SK-N-SH (cell line): ENCODE measurements at regions not wholly inside any gene's neighbourhood (a gene's known extent, or its start where the extent isn't known, plus 50 kb on each side); places are given as distances from the start of the nearest gene placed in this dataset.

Experiments
- CTCF ChIA-PET: fragments of 300-600, 350-600 bp; formaldehyde crosslinking; extraction: SDS; loops from one replicate; lab custom pipeline; 2021; lab: Yijun Ruan, JAX
- POLR2A ChIA-PET: fragments of 350-600 bp; sonication (Branson Sonifier 250); formaldehyde crosslinking; extraction: SDS; loops from one replicate; lab custom pipeline; 2020; ENCODE audit warnings: antibody characterized with exemption, inconsistent platforms; lab: Yijun Ruan, JAX
- DNase-seq: peaks from one replicate; pipeline ENCODE4 v3.0.0; 2012
- H2AFZ ChIP-seq: fragments of 200-600 bp; sonication (generic); 2 replicates; pipeline ENCODE4 v1.8.1; 2016; ENCODE audit warnings: antibody characterized with exemption, mild to moderate bottlenecking, low read depth
- H3F3A ChIP-seq: fragments of 200-600 bp; sonication (generic); replicated peaks from 2 replicates; pipeline ENCODE3; 2016; ENCODE audit warnings: antibody characterized with exemption, mild to moderate bottlenecking; ENCODE audit not compliant: insufficient read depth
- H3K27ac ChIP-seq, 2 experiments: fragments of 200-500 bp in 1 of 2; fragments of 200-600 bp in 1 of 2; sonication (Bioruptor generic) in 1 of 2; sonication (generic), shearing (Covaris generic) in 1 of 2; 2 replicates each; pipeline versions ENCODE4 v1.5.1 to v1.6.1; 2014 to 2016; ENCODE audit warnings: low read depth in 2 of 2, inconsistent platforms in 1 of 2, low read length in 1 of 2, mild to moderate bottlenecking in 1 of 2, mixed read lengths in 1 of 2
- H3K27me3 ChIP-seq: fragments of 200-600 bp; sonication (generic), shearing (Covaris generic); 2 replicates; pipeline ENCODE4 v1.6.1; 2016; ENCODE audit warnings: mixed run types; ENCODE audit not compliant: insufficient read depth
- H3K36me3 ChIP-seq, 2 experiments: fragments of 200-500 bp in 1 of 2; fragments of 200-600 bp in 1 of 2; sonication (Bioruptor generic) in 1 of 2; sonication (generic) in 1 of 2; replicated peaks in 1 of 2; 2 replicates each; pipeline versions ENCODE3 to v1.5.1; 2014 to 2016; ENCODE audit warnings: low read length in 1 of 2, mild to moderate bottlenecking in 1 of 2; ENCODE audit not compliant: insufficient read depth in 2 of 2, control insufficient read depth in 1 of 2
- H3K4me1 ChIP-seq, 2 experiments: fragments of 200-500 bp in 1 of 2; fragments of 200-600 bp in 1 of 2; sonication (Bioruptor generic) in 1 of 2; sonication (generic), shearing (Covaris generic) in 1 of 2; 2 replicates each; pipeline versions ENCODE4 v1.5.1 to v1.6.1; 2014 to 2016; ENCODE audit warnings: low read depth in 1 of 2, low read length in 1 of 2, mixed run types in 1 of 2; ENCODE audit not compliant: insufficient read depth in 2 of 2, control insufficient read depth in 1 of 2
- H3K4me2 ChIP-seq: fragments of 200-600 bp; sonication (generic), shearing (Covaris generic); 2 replicates; pipeline ENCODE4 v1.6.1; 2017; ENCODE audit warnings: mixed run types
- H3K4me3 ChIP-seq, 2 experiments: fragments of 200-500 bp in 1 of 2; fragments of 200-600 bp in 1 of 2; sonication (Bioruptor generic) in 1 of 2; sonication (generic), shearing (Covaris generic) in 1 of 2; 2 replicates each; pipeline versions ENCODE4 v1.5.1 to v1.8.1; 2014 to 2016; ENCODE audit warnings: low read depth in 2 of 2, inconsistent platforms in 1 of 2, low read length in 1 of 2, mild to moderate bottlenecking in 1 of 2, mixed read lengths in 1 of 2, moderate library complexity in 1 of 2
- H3K79me2 ChIP-seq: fragments of 200-600 bp; sonication (generic); 2 replicates; pipeline ENCODE4 v1.8.1; 2017; ENCODE audit warnings: mild to moderate bottlenecking; ENCODE audit not compliant: insufficient read depth
- H3K9ac ChIP-seq: fragments of 200-600 bp; sonication (generic); 2 replicates; pipeline ENCODE4 v1.6.1; 2017; ENCODE audit warnings: mixed run types
- H3K9me2 ChIP-seq: fragments of 200-600 bp; sonication (generic); 2 replicates; pipeline ENCODE4 v1.6.1; 2017; ENCODE audit warnings: mixed run types
- H3K9me3 ChIP-seq: fragments of 200-600 bp; sonication (generic); 2 replicates; pipeline ENCODE4 v1.6.1; 2017; ENCODE audit warnings: mixed run types, mild to moderate bottlenecking, moderate library complexity
- H4K20me1 ChIP-seq: fragments of 200-600 bp; sonication (generic); 2 replicates; pipeline ENCODE4 v1.6.1; 2017; ENCODE audit warnings: mild to moderate bottlenecking, mixed run types; ENCODE audit not compliant: insufficient read depth
- ELF1 ChIP-seq: IDR thresholded peaks from 2 replicates; pipeline ENCODE4 v1.4.0; 2012
- EP300 ChIP-seq, 2 experiments: IDR thresholded peaks; 2 replicates each; pipeline versions ENCODE4 v1.4.0 to v1.6.1; 2012; ENCODE audit warnings: borderline replicate concordance in 1 of 2, low read depth in 1 of 2, low read length in 1 of 2
- FOSL2 ChIP-seq: IDR thresholded peaks from 2 replicates; pipeline ENCODE4 v1.4.0; 2012; ENCODE audit warnings: low read depth, mild to moderate bottlenecking, moderate library complexity, borderline replicate concordance
- FOXJ3 ChIP-seq: sonication (generic); formaldehyde crosslinking; IDR thresholded peaks from 2 replicates; pipeline ENCODE4 v1.5.1; 2020; ENCODE audit warnings: mild to moderate bottlenecking, missing genetic modification reagents
- GABPA ChIP-seq: IDR thresholded peaks from 2 replicates; pipeline ENCODE4 v1.4.0; 2012; ENCODE audit warnings: low read depth, mild to moderate bottlenecking
- IRF3 ChIP-seq: fragments of 150-350 bp; IDR thresholded peaks from 2 replicates; pipeline ENCODE4 v1.6.1; 2016; ENCODE audit warnings: mild to moderate bottlenecking, low read depth, low read length
- JUND ChIP-seq: IDR thresholded peaks from 2 replicates; pipeline ENCODE4 v1.4.0; 2012
- MXI1 ChIP-seq: IDR thresholded peaks from 2 replicates; pipeline ENCODE4 v1.6.1; 2012; ENCODE audit warnings: mild to moderate bottlenecking, low read depth, low read length, improper control_type of control experiment
- NRF1 ChIP-seq: IDR thresholded peaks from 2 replicates; pipeline ENCODE4 v1.6.1; 2012; ENCODE audit warnings: low read depth, mild to moderate bottlenecking, low read length
- PBX3 ChIP-seq: IDR thresholded peaks from 2 replicates; pipeline ENCODE4; 2012
- POLR2AphosphoS5 ChIP-seq: IDR thresholded peaks from 2 replicates; pipeline ENCODE4 v1.6.1; 2012; ENCODE audit warnings: low read depth, low read length
- RFX5 ChIP-seq: IDR thresholded peaks from 2 replicates; pipeline ENCODE4 v1.6.1; 2012; ENCODE audit warnings: mild to moderate bottlenecking, improper control_type of control experiment, low read length
- SIN3A ChIP-seq: IDR thresholded peaks from 2 replicates; pipeline ENCODE4 v1.6.1; 2012; ENCODE audit warnings: low read depth, mild to moderate bottlenecking, low read length, moderate library complexity, borderline replicate concordance
- TCF12 ChIP-seq: IDR thresholded peaks from 2 replicates; pipeline ENCODE4 v1.4.0; 2012
- TEAD4 ChIP-seq: IDR thresholded peaks from 2 replicates; pipeline ENCODE4 v1.4.0; 2012; ENCODE audit warnings: mild to moderate bottlenecking, borderline replicate concordance; ENCODE audit not compliant: insufficient read depth
- ZBTB33 ChIP-seq: IDR thresholded peaks from 2 replicates; pipeline ENCODE4 v1.4.0; 2012; ENCODE audit warnings: low read depth, borderline replicate concordance
- WGBS: methylation state at CpG from one replicate; pipeline ENCODE4 v1.1.6; 2017; ENCODE audit warnings: low lambda C conversion rate; 5-methylcytosine and 5-hydroxymethylcytosine counted together

- CTCF ChIA-PET: interaction anchor here (0.7 to 1.0 kb wide), 2 partner anchors 9 to 168 kb away, joined by 3 read pairs; no protein-coding TSS in a partner anchor
- Histone ChIP-seq H4K20me1 (no peaks in the 10 kb centered on the region), H3K9me2 (no peaks in the 10 kb centered on the region), H3F3A (no peaks in the 10 kb centered on the region), H3K27me3 (no peaks in the 10 kb centered on the region), H3K4me1 (no peaks in the 10 kb centered on the region; a peak in 1 of 4 replicates), H3K4me2 (no peak overlapping the region), H3K27ac (no peak overlapping the region), H2AFZ (no peak overlapping the region), H3K36me3 (no peaks in the 10 kb centered on the region), H3K79me2 (no peaks in the 10 kb centered on the region), H3K9ac (no peak overlapping the region), H3K4me3 (no peak overlapping the region), H3K9me3 (no peaks in the 10 kb centered on the region)
- no peak for DNase-seq
- WGBS: 92% methylated on average over 1 of the region's 1 CpG
- POLR2A ChIA-PET: no interaction called here
- no peak for TF ChIP-seq JUND
- no peak for TF ChIP-seq PBX3
- no peak for TF ChIP-seq ZBTB33
- TF ChIP-seq EP300 (IDR thresholded peaks at IDR 0.05; ENCODE audit: borderline replicate concordance in 1 of 2, low read depth in 1 of 2, low read length in 1 of 2): no peak
- no peak for TF ChIP-seq FOSL2
These were observed 910.4 kb upstream of the CITED2 start for GRCh38 chr6:140284871-140285270.

GRCh38 chr6:140283197-140283596 is 908.7 kb upstream of the CITED2 start:
- 49% methylated on average over 2 of the region's 2 CpGs for WGBS
- no peak overlapping the region for H2AFZ ChIP-seq
- H3K4me1 ChIP-seq: no peaks in the 10 kb centered on the region; a peak in 1 of 4 replicates
- no peak overlapping the region for H3K9ac ChIP-seq
- no peaks in the 10 kb centered on the region for H4K20me1 ChIP-seq
- CTCF ChIA-PET: no interaction called here
- H3F3A ChIP-seq: no peaks in the 10 kb centered on the region
- POLR2A ChIA-PET: no interaction called here
- H3K4me2 ChIP-seq: no peak overlapping the region
- no peaks in the 10 kb centered on the region for H3K9me3 ChIP-seq
- no peak overlapping the region for H3K27ac ChIP-seq
- no peaks in the 10 kb centered on the region for H3K36me3 ChIP-seq
- H3K9me2 ChIP-seq: no peaks in the 10 kb centered on the region
- no peak overlapping the region for H3K4me3 ChIP-seq
- no peak for DNase-seq
- TF ChIP-seq MXI1: no peak
- no peak for TF ChIP-seq RFX5
- no peak for TF ChIP-seq TCF12
- no peak for TF ChIP-seq FOXJ3 (CRISPR knock-in tag)
- no peaks in the 10 kb centered on the region for H3K79me2 ChIP-seq
- no peaks in the 10 kb centered on the region for H3K27me3 ChIP-seq

- no peak overlapping the region for H3K4me2 ChIP-seq
- no peaks in the 10 kb centered on the region for H3K79me2 ChIP-seq
- ChIA-PET POLR2A (no interaction called here), CTCF (interaction anchor here (1.4 kb wide), 1 partner anchor 25 kb away, joined by 3 read pairs; no protein-coding TSS in a partner anchor)
- no peaks in the 10 kb centered on the region for H3F3A ChIP-seq
- WGBS: 93% methylated on average over 1 of the region's 1 CpG
- TF ChIP-seq ELF1 (no peak), GABPA (no peak), NRF1 (no peak), TEAD4 (no peak), SIN3A (no peak), POLR2AphosphoS5 (no peak), FOSL2 (no peak), IRF3 (no peak)
- H3K9me2 ChIP-seq: no peaks in the 10 kb centered on the region
- H3K4me3 ChIP-seq: no peak overlapping the region
- no peaks in the 10 kb centered on the region for H3K27me3 ChIP-seq
- no peaks in the 10 kb centered on the region for H3K9me3 ChIP-seq
- no peak overlapping the region for H3K9ac ChIP-seq
- H3K36me3 ChIP-seq: no peaks in the 10 kb centered on the region
- DNase-seq: no peak
- no peaks in the 10 kb centered on the region; a peak in 1 of 4 replicates for H3K4me1 ChIP-seq
- H3K27ac ChIP-seq: no peak overlapping the region
- no peaks in the 10 kb centered on the region for H4K20me1 ChIP-seq
- H2AFZ ChIP-seq: no peak overlapping the region
These were observed 907.3 kb upstream of the CITED2 start for GRCh38 chr6:140281767-140282166.
